CD4-positive, alpha-beta T cell treated with Interleukin-21 for 1 hour (primary cell): ENCODE measurements at regions not wholly inside any gene's neighbourhood (a gene's known extent, or its start where the extent isn't known, plus 50 kb on each side); places are given as distances from the start of the nearest gene placed in this dataset.
"Not testable (repeated sequence)": the region's sequence is repeated elsewhere in the genome, so short reads cannot be mapped to it uniquely, and the experiment has no call there.

Experiments used
- DNase-seq: peaks from one replicate; pipeline ENCODE4 v3.0.0-alpha.2; 2020

- DNase-seq: not testable (repeated sequence)
Measured at GRCh38 chr16:29271721-29272675, 134.5 kb downstream of the NPIPB11 start.

- not testable (repeated sequence) for DNase-seq
Measured at GRCh38 chr16:29270923-29271322, 135.6 kb downstream of the NPIPB11 start.

- not testable (repeated sequence) for DNase-seq
Measured at GRCh38 chr16:29270033-29270432, 136.5 kb downstream of the NPIPB11 start.

GRCh38 chr16:29269192-29269811, 137.2 kb downstream of the NPIPB11 start:
- not testable (repeated sequence) for DNase-seq

- not testable (repeated sequence) for DNase-seq
Measured at GRCh38 chr16:29268785-29269191, 137.7 kb downstream of the NPIPB11 start.

GRCh38 chr16:29268348-29268747, 138.2 kb downstream of the NPIPB11 start:
- DNase-seq: not testable (repeated sequence)

- not testable (repeated sequence) for DNase-seq
Measured at GRCh38 chr16:29267891-29268290, 138.6 kb downstream of the NPIPB11 start.

- DNase-seq: not testable (repeated sequence)
Measured at GRCh38 chr16:29267055-29267619, 139.4 kb downstream of the NPIPB11 start.

GRCh38 chr16:29266612-29267011, 139.9 kb downstream of the NPIPB11 start:
- not testable (repeated sequence) for DNase-seq

GRCh38 chr16:29265255-29265853, 141.2 kb downstream of the NPIPB11 start:
- DNase-seq: not testable (repeated sequence)

- not testable (repeated sequence) for DNase-seq
Measured at GRCh38 chr16:29264080-29264837, 142.3 kb downstream of the NPIPB11 start.

- not testable (repeated sequence) for DNase-seq
Measured at GRCh38 chr16:29262725-29263124, 143.8 kb downstream of the NPIPB11 start.

- DNase-seq: not testable (repeated sequence)
Measured at GRCh38 chr16:29261427-29262248, 144.9 kb downstream of the NPIPB11 start.

GRCh38 chr16:29260683-29261426, 145.7 kb downstream of the NPIPB11 start:
- DNase-seq: not testable (repeated sequence)

- DNase-seq: not testable (repeated sequence)
Measured at GRCh38 chr16:29259635-29260457, 146.7 kb downstream of the NPIPB11 start.

- not testable (repeated sequence) for DNase-seq
Measured at GRCh38 chr16:29258946-29259634, 147.4 kb downstream of the NPIPB11 start.

GRCh38 chr16:29257419-29258336, 148.8 kb downstream of the NPIPB11 start:
- DNase-seq: not testable (repeated sequence)

- DNase-seq: no peak
Measured at GRCh38 chr16:29256501-29256981, 150.0 kb downstream of the NPIPB11 start.
